Type B pancreatic cell (in vitro differentiated cells): ENCODE measurements at regions not wholly inside any gene's neighbourhood (a gene's known extent, or its start where the extent isn't known, plus 50 kb on each side); places are given as distances from the start of the nearest gene placed in this dataset.

Source experiments
- DNase-seq: peaks from one replicate; pipeline ENCODE4 v3.0.0; 2021; ENCODE audit warnings: mixed read lengths; ENCODE audit not compliant: unreplicated experiment; ENCODE audit errors: extremely low spot score
- H3K27ac Mint-ChIP-seq: 2 replicates; pipeline ENCODE4 v1.8.0; 2021; ENCODE audit warnings: mild to moderate bottlenecking, mixed read lengths
- H3K27me3 Mint-ChIP-seq: 2 replicates; pipeline ENCODE4 v1.8.0; 2021; ENCODE audit warnings: mixed read lengths
- H3K36me3 Mint-ChIP-seq: 2 replicates; pipeline ENCODE4 v1.8.0; 2021; ENCODE audit warnings: mixed read lengths
- H3K4me1 Mint-ChIP-seq: one replicate; pipeline ENCODE4 v1.8.0; 2021; ENCODE audit warnings: mixed read lengths; ENCODE audit not compliant: unreplicated experiment
- H3K4me3 Mint-ChIP-seq: 2 replicates; pipeline ENCODE4 v1.8.0; 2021; ENCODE audit warnings: mild to moderate bottlenecking, mixed read lengths
- H3K9me3 Mint-ChIP-seq: 2 replicates; pipeline ENCODE4 v1.8.0; 2021; ENCODE audit warnings: mixed read lengths
- TF ChIP-seq, protein P1 (sequence below): fragments of 200-600 bp; sonication (generic); conservative IDR thresholded peaks from 2 replicates; pipeline ENCODE4 v1.5.0; 2021; ENCODE audit warnings: antibody characterized with exemption, mild to moderate bottlenecking

DNA sequence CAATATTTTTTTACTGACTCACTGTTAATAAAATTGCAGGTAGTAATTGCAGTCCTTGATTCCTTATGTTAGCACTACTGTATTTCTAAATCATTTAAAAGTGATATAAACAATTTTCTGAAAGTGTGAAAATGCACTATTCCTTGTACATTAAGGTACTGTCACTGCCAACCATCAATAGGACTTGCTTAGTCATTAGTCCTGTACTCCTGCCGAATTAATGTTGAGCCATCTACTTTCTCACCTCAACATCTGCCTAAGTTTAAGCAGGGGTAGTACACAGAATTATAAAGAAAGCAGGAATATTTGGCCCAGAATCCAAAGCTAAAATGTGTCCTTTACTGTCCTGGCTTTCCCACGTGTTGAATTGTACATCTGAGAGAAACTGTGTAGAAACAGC is 87.0 kb upstream of the TRPC3 start:
- Mint-ChIP-seq H3K9me3 (no peaks in the 10 kb centered on the region), H3K27me3 (no peaks in the 10 kb centered on the region), H3K4me3 (no peak overlapping the region), H3K36me3 (no peaks in the 10 kb centered on the region), H3K27ac (no peak overlapping the region), H3K4me1 (no peaks in the 10 kb centered on the region)
- DNase-seq, result no peak
- TF ChIP-seq, protein P1, sequence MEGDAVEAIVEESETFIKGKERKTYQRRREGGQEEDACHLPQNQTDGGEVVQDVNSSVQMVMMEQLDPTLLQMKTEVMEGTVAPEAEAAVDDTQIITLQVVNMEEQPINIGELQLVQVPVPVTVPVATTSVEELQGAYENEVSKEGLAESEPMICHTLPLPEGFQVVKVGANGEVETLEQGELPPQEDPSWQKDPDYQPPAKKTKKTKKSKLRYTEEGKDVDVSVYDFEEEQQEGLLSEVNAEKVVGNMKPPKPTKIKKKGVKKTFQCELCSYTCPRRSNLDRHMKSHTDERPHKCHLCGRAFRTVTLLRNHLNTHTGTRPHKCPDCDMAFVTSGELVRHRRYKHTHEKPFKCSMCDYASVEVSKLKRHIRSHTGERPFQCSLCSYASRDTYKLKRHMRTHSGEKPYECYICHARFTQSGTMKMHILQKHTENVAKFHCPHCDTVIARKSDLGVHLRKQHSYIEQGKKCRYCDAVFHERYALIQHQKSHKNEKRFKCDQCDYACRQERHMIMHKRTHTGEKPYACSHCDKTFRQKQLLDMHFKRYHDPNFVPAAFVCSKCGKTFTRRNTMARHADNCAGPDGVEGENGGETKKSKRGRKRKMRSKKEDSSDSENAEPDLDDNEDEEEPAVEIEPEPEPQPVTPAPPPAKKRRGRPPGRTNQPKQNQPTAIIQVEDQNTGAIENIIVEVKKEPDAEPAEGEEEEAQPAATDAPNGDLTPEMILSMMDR, result no peak

DNA sequence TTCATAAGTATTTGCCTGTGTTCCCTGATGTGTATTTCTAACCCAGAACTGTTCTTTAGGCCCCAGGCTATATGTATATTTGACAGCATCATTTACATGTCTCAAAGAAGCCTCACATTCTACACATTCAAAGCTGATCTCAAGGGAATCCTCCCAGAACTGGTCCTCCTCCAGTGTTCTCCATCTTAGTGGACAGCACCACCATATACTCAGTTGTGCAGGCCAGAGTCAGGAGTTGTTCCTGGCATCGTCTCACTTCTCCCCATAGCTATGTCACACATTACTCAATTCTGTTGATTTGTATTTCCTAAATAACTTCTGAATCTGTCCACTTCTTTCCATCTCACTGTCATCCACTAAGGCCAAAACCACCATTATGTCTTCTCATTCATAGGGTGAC is 82.8 kb upstream of the TRPC3 start:
- no peaks in the 10 kb centered on the region for H3K27me3 Mint-ChIP-seq
- H3K4me3 Mint-ChIP-seq, result no peak overlapping the region
- no peak for DNase-seq
- no peak overlapping the region for H3K27ac Mint-ChIP-seq
- H3K9me3 Mint-ChIP-seq, result peaks cover 18% of the 10 kb centered on the region
- H3K4me1 Mint-ChIP-seq, result no peaks in the 10 kb centered on the region
- H3K36me3 Mint-ChIP-seq, result no peaks in the 10 kb centered on the region
- TF ChIP-seq, protein P1, result no peak

DNA sequence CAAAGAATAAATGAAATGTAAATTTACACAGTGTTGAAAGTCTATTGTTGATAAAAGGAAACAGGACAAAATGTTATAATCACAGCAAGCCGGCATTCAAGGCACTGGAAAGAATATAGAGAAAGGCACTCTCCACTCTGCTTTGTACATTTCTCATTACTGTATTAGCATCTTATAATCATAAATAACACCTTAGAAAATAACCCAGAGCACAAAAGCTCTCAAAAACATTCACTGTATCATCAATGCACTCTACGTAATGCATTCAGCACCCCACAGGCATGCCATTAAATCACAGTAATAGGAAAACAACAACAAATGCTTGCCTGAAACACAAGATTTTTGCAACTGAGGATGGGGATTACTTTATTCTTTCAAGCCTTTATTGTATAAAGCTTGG is 75.3 kb upstream of the TRPC3 start:
- Mint-ChIP-seq H3K27ac (no peak overlapping the region), H3K9me3 (peaks cover 19% of the 10 kb centered on the region), H3K4me1 (no peaks in the 10 kb centered on the region), H3K4me3 (no peak overlapping the region), H3K27me3 (no peaks in the 10 kb centered on the region), H3K36me3 (no peaks in the 10 kb centered on the region)
- TF ChIP-seq, protein P1, result no peak
- no peak for DNase-seq

DNA sequence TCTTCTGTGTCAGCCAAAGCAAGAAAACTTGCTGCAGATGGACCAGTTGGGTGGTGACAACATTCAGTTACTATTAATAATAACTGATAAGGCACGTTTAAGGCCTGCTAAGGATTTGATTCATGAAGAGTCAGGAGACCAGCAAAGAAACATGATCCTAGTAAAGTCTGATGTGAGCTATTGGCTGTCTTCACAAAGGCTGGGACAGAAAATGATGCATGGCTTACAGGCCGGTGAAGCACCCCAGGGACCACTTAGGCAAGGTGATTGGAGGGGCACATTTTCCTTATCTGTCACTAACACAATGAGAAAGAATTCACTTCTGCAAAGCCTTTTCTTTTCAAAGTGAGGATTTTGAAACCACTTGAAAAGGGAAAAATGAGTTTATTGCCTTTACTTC is 65.4 kb upstream of the TRPC3 start:
- peaks cover 15% of the 10 kb centered on the region for H3K4me1 Mint-ChIP-seq
- no peaks in the 10 kb centered on the region for H3K36me3 Mint-ChIP-seq
- TF ChIP-seq, protein P1, result no peak
- no peaks in the 10 kb centered on the region for H3K9me3 Mint-ChIP-seq
- DNase-seq, result no peak
- no peak overlapping the region for H3K27ac Mint-ChIP-seq
- no peak overlapping the region for H3K4me3 Mint-ChIP-seq
- peaks cover 18% of the 10 kb centered on the region for H3K27me3 Mint-ChIP-seq

DNA sequence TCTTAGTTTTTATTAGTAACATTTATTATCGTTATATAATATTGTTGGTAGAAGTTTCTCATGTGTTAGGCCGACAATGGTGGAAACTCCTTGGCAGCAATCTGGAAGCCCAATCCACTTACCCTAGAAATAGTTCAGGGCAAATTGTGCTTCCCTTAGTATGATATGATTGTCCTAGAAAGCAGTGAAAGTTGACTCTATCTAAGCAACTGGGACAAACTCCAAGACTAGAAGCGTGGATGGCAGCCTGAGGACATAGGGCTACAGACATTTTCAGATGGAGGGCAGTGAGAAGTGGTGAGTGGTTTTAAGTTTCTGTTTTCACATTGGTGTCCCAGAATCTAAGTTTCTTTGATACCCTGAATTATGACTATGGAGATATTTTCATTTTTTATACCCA is 63.3 kb upstream of the TRPC3 start:
- no peaks in the 10 kb centered on the region for H3K36me3 Mint-ChIP-seq
- no peak for DNase-seq
- no peak overlapping the region for H3K4me3 Mint-ChIP-seq
- no peaks in the 10 kb centered on the region for H3K9me3 Mint-ChIP-seq
- TF ChIP-seq, protein P1, result no peak
- peaks cover 24% of the 10 kb centered on the region for H3K27me3 Mint-ChIP-seq
- H3K27ac Mint-ChIP-seq, result no peak overlapping the region
- H3K4me1 Mint-ChIP-seq, result peaks cover 15% of the 10 kb centered on the region

DNA sequence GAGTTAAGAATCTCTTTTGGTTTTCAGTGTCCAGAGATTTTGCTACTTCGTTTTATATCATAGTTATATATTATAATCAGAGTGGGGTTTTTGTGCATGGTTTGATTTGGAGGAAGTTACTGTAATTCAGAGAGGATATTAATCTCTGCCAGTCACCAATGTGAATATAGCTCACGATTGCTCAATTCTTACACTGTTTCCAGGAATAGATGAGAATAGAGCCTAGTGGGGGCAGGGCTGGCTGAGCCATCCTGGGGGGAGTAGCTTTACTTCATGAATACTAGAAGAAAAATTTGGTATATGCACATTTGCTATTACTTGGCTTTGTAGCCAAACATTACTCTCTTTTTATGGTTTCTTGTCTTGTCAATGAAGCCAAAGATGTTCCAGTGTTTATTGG is 60.9 kb upstream of the TRPC3 start:
- no peaks in the 10 kb centered on the region for H3K9me3 Mint-ChIP-seq
- peaks cover 14% of the 10 kb centered on the region for H3K4me1 Mint-ChIP-seq
- TF ChIP-seq, protein P1, result no peak
- peaks cover 20% of the 10 kb centered on the region for H3K27me3 Mint-ChIP-seq
- no peaks in the 10 kb centered on the region for H3K36me3 Mint-ChIP-seq
- H3K4me3 Mint-ChIP-seq, result no peak overlapping the region
- H3K27ac Mint-ChIP-seq, result no peak overlapping the region
- DNase-seq, result no peak
